SIG-M5 treated with dmso at 0.1 percent for 504 hours (cell line): ENCODE measurements at regions not wholly inside any gene's neighbourhood (a gene's known extent, or its start where the extent isn't known, plus 50 kb on each side); places are given as distances from the start of the nearest gene placed in this dataset.
"Not testable (repeated sequence)": the region's sequence is repeated elsewhere in the genome, so short reads cannot be mapped to it uniquely, and the experiment has no call there.

Experiments used
- DNase-seq: peaks from one replicate; lab custom pipeline; 2025; ENCODE audit not compliant: unreplicated experiment; lab: John Stamatoyannopoulos, UW

DNA sequence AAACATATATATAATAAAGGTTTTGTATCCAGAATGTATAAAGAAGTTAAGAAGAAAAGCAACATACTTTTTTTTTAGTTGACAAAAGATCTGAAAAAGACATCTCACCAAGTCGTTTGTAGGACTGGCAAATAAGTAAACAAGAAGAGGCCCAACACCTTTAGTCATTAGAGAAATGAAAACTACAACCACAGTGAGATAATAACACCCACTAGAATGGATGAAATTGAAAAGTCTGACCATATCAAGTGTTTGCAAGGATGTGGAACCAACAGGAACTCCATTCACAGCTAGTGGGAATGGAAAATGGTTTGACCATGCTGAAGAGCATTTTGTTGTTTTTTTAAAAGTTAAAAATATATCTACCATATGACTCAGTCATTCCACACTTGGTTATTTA lies 54.0 kb upstream of the PLGLB2 start:
- not testable (repeated sequence) for DNase-seq

DNA sequence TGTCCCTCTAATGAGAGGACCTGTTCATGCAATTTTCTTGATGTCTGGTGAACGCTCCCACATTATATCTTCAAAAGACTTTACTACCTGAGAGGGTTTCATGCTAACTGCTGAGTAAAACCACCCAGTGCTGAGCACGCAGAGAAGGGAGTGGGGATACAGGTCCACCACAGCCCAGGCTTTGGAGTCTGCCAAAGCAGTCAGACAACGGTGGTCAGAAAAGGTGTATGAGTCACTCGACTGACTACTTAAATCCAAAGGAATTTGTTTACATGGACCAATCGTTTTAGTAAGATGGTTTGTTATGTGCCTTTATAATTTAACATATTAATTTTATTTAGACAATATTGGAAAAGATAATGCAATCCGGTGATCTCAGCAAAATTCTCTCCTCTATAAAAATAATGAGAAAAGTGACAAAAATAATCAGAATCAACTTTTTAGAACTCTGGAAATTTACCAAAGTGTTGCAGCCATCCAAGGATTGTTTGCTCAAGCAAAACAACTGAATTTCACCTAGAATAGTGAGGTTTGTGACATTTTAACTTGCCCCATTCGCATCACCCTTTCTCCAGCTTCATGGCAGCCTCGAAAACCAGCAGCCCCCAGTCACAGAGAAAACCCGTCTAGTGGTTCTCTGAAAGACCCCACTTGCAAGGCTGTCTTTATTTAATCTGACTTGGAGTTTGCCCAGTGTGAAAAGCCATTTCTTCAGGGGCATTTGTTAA lies 52.1 kb upstream of the PLGLB2 start:
- DNase-seq: not testable (repeated sequence)
